ENCODE measurements at regions not wholly inside any gene's neighbourhood (a gene's known extent, or its start where the extent isn't known, plus 50 kb on each side); places are given as distances from the start of the nearest gene placed in this dataset.

DNA sequence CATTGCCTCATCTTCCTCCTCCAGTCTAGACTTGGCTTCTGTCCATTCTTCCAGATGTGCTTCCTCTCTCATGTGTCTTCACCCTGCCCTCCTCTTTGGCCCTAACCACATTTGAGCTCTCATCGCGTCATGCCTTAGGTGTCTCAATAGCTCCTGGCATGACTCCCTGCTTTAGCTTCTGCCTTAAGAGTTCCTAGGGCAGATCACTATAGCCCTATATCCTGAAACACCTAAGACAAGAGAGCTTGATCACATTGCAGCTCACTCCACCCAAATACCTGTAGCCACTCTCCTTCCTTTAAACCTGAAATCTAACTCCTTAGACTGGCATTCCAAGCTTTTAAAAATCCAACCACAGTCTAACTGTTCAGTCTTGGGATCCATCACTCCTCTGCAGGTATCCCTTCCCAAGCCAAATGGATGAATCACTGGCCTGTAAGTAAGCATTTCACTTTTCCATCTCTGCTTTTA lies 69.0 kb upstream of the STXBP5 start (continued):
- TF ChIP-seq, protein P1, sequence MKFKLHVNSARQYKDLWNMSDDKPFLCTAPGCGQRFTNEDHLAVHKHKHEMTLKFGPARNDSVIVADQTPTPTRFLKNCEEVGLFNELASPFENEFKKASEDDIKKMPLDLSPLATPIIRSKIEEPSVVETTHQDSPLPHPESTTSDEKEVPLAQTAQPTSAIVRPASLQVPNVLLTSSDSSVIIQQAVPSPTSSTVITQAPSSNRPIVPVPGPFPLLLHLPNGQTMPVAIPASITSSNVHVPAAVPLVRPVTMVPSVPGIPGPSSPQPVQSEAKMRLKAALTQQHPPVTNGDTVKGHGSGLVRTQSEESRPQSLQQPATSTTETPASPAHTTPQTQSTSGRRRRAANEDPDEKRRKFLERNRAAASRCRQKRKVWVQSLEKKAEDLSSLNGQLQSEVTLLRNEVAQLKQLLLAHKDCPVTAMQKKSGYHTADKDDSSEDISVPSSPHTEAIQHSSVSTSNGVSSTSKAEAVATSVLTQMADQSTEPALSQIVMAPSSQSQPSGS (CRISPR knock-in tag; IDR thresholded peaks at IDR 0.05; ENCODE audit: borderline replicate concordance, low read depth) = no peak
- TF ChIP-seq MYBL2 (CRISPR knock-in tag; IDR thresholded peaks at IDR 0.05) = no peak
- TF ChIP-seq, protein P2, sequence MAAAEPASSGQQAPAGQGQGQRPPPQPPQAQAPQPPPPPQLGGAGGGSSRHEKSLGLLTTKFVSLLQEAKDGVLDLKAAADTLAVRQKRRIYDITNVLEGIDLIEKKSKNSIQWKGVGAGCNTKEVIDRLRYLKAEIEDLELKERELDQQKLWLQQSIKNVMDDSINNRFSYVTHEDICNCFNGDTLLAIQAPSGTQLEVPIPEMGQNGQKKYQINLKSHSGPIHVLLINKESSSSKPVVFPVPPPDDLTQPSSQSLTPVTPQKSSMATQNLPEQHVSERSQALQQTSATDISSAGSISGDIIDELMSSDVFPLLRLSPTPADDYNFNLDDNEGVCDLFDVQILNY (CRISPR knock-in tag; IDR thresholded peaks at IDR 0.05) = no peak
- TF ChIP-seq, protein P3, sequence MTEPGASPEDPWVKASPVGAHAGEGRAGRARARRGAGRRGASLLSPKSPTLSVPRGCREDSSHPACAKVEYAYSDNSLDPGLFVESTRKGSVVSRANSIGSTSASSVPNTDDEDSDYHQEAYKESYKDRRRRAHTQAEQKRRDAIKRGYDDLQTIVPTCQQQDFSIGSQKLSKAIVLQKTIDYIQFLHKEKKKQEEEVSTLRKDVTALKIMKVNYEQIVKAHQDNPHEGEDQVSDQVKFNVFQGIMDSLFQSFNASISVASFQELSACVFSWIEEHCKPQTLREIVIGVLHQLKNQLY (CRISPR knock-in tag; IDR thresholded peaks at IDR 0.05) = no peak
- TF ChIP-seq, protein P4, sequence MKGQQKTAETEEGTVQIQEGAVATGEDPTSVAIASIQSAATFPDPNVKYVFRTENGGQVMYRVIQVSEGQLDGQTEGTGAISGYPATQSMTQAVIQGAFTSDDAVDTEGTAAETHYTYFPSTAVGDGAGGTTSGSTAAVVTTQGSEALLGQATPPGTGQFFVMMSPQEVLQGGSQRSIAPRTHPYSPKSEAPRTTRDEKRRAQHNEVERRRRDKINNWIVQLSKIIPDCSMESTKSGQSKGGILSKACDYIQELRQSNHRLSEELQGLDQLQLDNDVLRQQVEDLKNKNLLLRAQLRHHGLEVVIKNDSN (CRISPR knock-in tag; IDR thresholded peaks at IDR 0.05) = no peak

DNA sequence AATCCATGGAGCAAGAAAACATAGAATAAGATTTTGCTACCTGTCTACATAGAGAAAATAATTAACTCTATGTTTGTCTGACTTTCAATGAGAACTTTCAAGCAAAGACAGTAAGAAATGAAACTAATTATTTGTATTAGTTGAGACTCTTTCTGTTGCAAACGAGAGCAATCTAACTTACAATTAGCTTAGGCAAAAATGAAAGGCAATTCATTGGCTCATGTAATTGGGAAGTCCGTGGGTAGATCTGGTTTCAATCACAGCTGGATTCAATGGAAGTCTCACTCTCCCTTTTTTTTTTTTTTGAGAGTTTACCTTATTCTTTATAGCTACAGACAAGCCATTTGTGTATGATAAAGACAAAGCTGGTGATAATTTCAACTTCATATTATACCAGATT lies 68.2 kb upstream of the STXBP5 start:
- H3K9me3 Mint-ChIP-seq = no peaks in the 10 kb centered on the region
- CTCF ChIA-PET = no interaction called here
- POLR2A ChIA-PET = no interaction called here
- H3K27ac Mint-ChIP-seq = no peak overlapping the region
- ATAC-seq (no peak), DNase-seq (ENCODE audit: low spot score) (no peak)
- H3K27me3 Mint-ChIP-seq (ENCODE audit: low read depth) = no peaks in the 10 kb centered on the region
- peaks cover 25% of the 10 kb centered on the region for H3K4me1 Mint-ChIP-seq
- TF ChIP-seq OVOL2 (CRISPR knock-in tag; IDR thresholded peaks at IDR 0.05; ENCODE audit: borderline replicate concordance) (no peak), RELA (CRISPR knock-in tag; IDR thresholded peaks at IDR 0.05; ENCODE audit: borderline replicate concordance) (no peak), ZNF317 (CRISPR knock-in tag; IDR thresholded peaks at IDR 0.05; ENCODE audit: borderline replicate concordance, low read depth) (no peak), CREB1 (CRISPR knock-in tag; IDR thresholded peaks at IDR 0.05) (no peak), IRF2 (CRISPR knock-in tag; IDR thresholded peaks at IDR 0.05; ENCODE audit: borderline replicate concordance, low read depth) (no peak), ZNF671 (CRISPR knock-in tag; IDR thresholded peaks at IDR 0.05) (no peak), NR2C2 (CRISPR knock-in tag; IDR thresholded peaks at IDR 0.05) (no peak), CREM (CRISPR knock-in tag; IDR thresholded peaks at IDR 0.05) (no peak), ZNF121 (CRISPR knock-in tag; IDR thresholded peaks at IDR 0.05) (no peak), ZNF232 (CRISPR knock-in tag; IDR thresholded peaks at IDR 0.05) (no peak), JUN (CRISPR knock-in tag; IDR thresholded peaks at IDR 0.05) (no peak), NFATC4 (CRISPR knock-in tag; IDR thresholded peaks at IDR 0.05) (no peak), MYBL2 (CRISPR knock-in tag; IDR thresholded peaks at IDR 0.05) (no peak), CBFB (CRISPR knock-in tag; IDR thresholded peaks at IDR 0.05; ENCODE audit: low read depth) (no peak)
- TF ChIP-seq, protein P5, sequence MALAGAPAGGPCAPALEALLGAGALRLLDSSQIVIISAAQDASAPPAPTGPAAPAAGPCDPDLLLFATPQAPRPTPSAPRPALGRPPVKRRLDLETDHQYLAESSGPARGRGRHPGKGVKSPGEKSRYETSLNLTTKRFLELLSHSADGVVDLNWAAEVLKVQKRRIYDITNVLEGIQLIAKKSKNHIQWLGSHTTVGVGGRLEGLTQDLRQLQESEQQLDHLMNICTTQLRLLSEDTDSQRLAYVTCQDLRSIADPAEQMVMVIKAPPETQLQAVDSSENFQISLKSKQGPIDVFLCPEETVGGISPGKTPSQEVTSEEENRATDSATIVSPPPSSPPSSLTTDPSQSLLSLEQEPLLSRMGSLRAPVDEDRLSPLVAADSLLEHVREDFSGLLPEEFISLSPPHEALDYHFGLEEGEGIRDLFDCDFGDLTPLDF (CRISPR knock-in tag; IDR thresholded peaks at IDR 0.05) = no peak
- TF ChIP-seq, protein P6, sequence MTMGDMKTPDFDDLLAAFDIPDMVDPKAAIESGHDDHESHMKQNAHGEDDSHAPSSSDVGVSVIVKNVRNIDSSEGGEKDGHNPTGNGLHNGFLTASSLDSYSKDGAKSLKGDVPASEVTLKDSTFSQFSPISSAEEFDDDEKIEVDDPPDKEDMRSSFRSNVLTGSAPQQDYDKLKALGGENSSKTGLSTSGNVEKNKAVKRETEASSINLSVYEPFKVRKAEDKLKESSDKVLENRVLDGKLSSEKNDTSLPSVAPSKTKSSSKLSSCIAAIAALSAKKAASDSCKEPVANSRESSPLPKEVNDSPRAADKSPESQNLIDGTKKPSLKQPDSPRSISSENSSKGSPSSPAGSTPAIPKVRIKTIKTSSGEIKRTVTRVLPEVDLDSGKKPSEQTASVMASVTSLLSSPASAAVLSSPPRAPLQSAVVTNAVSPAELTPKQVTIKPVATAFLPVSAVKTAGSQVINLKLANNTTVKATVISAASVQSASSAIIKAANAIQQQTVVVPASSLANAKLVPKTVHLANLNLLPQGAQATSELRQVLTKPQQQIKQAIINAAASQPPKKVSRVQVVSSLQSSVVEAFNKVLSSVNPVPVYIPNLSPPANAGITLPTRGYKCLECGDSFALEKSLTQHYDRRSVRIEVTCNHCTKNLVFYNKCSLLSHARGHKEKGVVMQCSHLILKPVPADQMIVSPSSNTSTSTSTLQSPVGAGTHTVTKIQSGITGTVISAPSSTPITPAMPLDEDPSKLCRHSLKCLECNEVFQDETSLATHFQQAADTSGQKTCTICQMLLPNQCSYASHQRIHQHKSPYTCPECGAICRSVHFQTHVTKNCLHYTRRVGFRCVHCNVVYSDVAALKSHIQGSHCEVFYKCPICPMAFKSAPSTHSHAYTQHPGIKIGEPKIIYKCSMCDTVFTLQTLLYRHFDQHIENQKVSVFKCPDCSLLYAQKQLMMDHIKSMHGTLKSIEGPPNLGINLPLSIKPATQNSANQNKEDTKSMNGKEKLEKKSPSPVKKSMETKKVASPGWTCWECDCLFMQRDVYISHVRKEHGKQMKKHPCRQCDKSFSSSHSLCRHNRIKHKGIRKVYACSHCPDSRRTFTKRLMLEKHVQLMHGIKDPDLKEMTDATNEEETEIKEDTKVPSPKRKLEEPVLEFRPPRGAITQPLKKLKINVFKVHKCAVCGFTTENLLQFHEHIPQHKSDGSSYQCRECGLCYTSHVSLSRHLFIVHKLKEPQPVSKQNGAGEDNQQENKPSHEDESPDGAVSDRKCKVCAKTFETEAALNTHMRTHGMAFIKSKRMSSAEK (CRISPR knock-in tag; IDR thresholded peaks at IDR 0.05; ENCODE audit: borderline replicate concordance) = no peak
- TF ChIP-seq, protein P7, sequence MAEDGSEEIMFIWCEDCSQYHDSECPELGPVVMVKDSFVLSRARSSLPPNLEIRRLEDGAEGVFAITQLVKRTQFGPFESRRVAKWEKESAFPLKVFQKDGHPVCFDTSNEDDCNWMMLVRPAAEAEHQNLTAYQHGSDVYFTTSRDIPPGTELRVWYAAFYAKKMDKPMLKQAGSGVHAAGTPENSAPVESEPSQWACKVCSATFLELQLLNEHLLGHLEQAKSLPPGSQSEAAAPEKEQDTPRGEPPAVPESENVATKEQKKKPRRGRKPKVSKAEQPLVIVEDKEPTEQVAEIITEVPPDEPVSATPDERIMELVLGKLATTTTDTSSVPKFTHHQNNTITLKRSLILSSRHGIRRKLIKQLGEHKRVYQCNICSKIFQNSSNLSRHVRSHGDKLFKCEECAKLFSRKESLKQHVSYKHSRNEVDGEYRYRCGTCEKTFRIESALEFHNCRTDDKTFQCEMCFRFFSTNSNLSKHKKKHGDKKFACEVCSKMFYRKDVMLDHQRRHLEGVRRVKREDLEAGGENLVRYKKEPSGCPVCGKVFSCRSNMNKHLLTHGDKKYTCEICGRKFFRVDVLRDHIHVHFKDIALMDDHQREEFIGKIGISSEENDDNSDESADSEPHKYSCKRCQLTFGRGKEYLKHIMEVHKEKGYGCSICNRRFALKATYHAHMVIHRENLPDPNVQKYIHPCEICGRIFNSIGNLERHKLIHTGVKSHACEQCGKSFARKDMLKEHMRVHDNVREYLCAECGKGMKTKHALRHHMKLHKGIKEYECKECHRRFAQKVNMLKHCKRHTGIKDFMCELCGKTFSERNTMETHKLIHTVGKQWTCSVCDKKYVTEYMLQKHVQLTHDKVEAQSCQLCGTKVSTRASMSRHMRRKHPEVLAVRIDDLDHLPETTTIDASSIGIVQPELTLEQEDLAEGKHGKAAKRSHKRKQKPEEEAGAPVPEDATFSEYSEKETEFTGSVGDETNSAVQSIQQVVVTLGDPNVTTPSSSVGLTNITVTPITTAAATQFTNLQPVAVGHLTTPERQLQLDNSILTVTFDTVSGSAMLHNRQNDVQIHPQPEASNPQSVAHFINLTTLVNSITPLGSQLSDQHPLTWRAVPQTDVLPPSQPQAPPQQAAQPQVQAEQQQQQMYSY (CRISPR knock-in tag; IDR thresholded peaks at IDR 0.05) = no peak
- TF ChIP-seq, protein P8, sequence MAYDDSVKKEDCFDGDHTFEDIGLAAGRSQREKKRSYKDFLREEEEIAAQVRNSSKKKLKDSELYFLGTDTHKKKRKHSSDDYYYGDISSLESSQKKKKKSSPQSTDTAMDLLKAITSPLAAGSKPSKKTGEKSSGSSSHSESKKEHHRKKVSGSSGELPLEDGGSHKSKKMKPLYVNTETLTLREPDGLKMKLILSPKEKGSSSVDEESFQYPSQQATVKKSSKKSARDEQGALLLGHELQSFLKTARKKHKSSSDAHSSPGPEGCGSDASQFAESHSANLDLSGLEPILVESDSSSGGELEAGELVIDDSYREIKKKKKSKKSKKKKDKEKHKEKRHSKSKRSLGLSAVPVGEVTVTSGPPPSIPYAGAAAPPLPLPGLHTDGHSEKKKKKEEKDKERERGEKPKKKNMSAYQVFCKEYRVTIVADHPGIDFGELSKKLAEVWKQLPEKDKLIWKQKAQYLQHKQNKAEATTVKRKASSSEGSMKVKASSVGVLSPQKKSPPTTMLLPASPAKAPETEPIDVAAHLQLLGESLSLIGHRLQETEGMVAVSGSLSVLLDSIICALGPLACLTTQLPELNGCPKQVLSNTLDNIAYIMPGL (CRISPR knock-in tag; IDR thresholded peaks at IDR 0.05) = no peak
- no peaks in the 10 kb centered on the region for H3K36me3 Mint-ChIP-seq
- H3K4me3 Mint-ChIP-seq = no peak overlapping the region

Measured in WTC11 (cell line).